Caki2 (cell line): ENCODE measurements at regions not wholly inside any gene's neighbourhood (a gene's known extent, or its start where the extent isn't known, plus 50 kb on each side); places are given as distances from the start of the nearest gene placed in this dataset.
"Not testable (repeated sequence)": the region's sequence is repeated elsewhere in the genome, so short reads cannot be mapped to it uniquely, and the experiment has no call there.

Experiments
- DNase-seq: peaks from one replicate; pipeline ENCODE4 v3.0.0-alpha.2; 2015; ENCODE audit warnings: low read depth
- in situ Hi-C: cut with HindIII; loops from 2 replicates; pipeline ENCODE4 v1.10.0; 2016; ENCODE audit warnings: low sequenced_read_pairs, low pct_unique_long_range_greater_than_20kb, mixed read lengths

- in situ Hi-C loops, result no loop called here
- DNase-seq, result no peak
Observed at GRCh38 chr11:134987223-134987768, 575.3 kb upstream of the B3GAT1 start.

- no peak for DNase-seq
- in situ Hi-C loops, result no loop called here
Observed at GRCh38 chr11:134984421-134984820, 572.4 kb upstream of the B3GAT1 start.

- in situ Hi-C loops, DNase-seq: not testable (repeated sequence)
Observed at GRCh38 chr11:134982432-134982831, 570.4 kb upstream of the B3GAT1 start.

- in situ Hi-C loops, result no loop called here
- DNase-seq, result no peak
Observed at GRCh38 chr11:134981835-134982234, 569.8 kb upstream of the B3GAT1 start.

- no peak for DNase-seq
- in situ Hi-C loops, result no loop called here
Observed at GRCh38 chr11:134980819-134981710, 569.0 kb upstream of the B3GAT1 start.

- in situ Hi-C loops, DNase-seq: not testable (repeated sequence)
Observed at GRCh38 chr11:134979089-134979457, 567.0 kb upstream of the B3GAT1 start.

- no peak for DNase-seq
- in situ Hi-C loops, result no loop called here
Observed at GRCh38 chr11:134978388-134979088, 566.5 kb upstream of the B3GAT1 start.

- DNase-seq, result no peak
- in situ Hi-C loops, result no loop called here
Observed at GRCh38 chr11:134976551-134976950, 564.5 kb upstream of the B3GAT1 start.

- DNase-seq, result no peak
- in situ Hi-C loops, result no loop called here
Observed at GRCh38 chr11:134975866-134976376, 563.9 kb upstream of the B3GAT1 start.

- in situ Hi-C loops, result no loop called here
- no peak for DNase-seq
Observed at GRCh38 chr11:134973801-134974200, 561.8 kb upstream of the B3GAT1 start.

GRCh38 chr11:134971381-134971780 lies 559.3 kb upstream of the B3GAT1 start:
- in situ Hi-C loops, result no loop called here

GRCh38 chr11:134967746-134968145 lies 555.7 kb upstream of the B3GAT1 start:
- no peak for DNase-seq
- in situ Hi-C loops, result no loop called here

More at GRCh38 chr11:134971381-134971780, 559.3 kb upstream of the B3GAT1 start:
- no peak for DNase-seq

GRCh38 chr11:134961386-134961785 lies 549.3 kb upstream of the B3GAT1 start:
- in situ Hi-C loops, DNase-seq: not testable (repeated sequence)

- in situ Hi-C loops, result no loop called here
- no peak for DNase-seq
Observed at GRCh38 chr11:134958870-134959269, 546.8 kb upstream of the B3GAT1 start.

- in situ Hi-C loops, result no loop called here
Observed at GRCh38 chr11:134958336-134958640, 546.2 kb upstream of the B3GAT1 start.

GRCh38 chr11:134957540-134958335 lies 545.7 kb upstream of the B3GAT1 start:
- in situ Hi-C loops, result no loop called here
- no peak for DNase-seq

More at GRCh38 chr11:134958336-134958640, 546.2 kb upstream of the B3GAT1 start:
- no peak for DNase-seq

- DNase-seq, result no peak
- in situ Hi-C loops, result no loop called here
Observed at GRCh38 chr11:134956450-134957210, 544.6 kb upstream of the B3GAT1 start.

- DNase-seq, in situ Hi-C loops: not testable (repeated sequence)
Observed at GRCh38 chr11:134955970-134956369, 543.9 kb upstream of the B3GAT1 start.
